CD4-positive, alpha-beta T cell treated with Interleukin-15 for 1 hour (primary cell): ENCODE measurements at regions not wholly inside any gene's neighbourhood (a gene's known extent, or its start where the extent isn't known, plus 50 kb on each side); places are given as distances from the start of the nearest gene placed in this dataset.

Experiments
- DNase-seq: peaks from one replicate; pipeline ENCODE4 v3.0.0-alpha.2; 2020

DNA sequence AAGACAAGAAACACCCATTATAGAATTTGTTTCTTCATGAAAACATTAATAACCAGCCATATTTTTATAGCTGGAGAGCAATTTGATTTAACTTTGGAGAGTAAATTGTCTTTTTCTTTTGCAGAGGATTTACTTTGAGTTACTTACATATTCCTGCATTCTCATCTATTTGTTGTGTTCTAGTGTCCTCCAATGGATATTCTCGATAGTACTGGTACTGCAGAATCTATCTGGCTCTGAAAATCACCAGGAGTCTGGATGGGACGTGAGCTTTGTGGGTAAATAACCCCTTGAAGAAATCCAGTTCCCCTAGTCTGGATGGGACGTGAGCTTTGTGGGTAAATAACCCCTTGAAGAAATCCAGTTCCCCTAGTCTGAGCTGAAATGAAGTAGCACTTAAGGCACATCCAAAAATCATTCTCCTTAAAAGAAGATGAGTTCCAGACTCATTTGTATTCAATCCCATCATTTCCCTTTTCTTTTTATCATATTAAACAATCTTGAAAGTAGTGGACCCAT is 294.1 kb upstream of the UBE2E2 start:
- DNase-seq, result no peak

DNA sequence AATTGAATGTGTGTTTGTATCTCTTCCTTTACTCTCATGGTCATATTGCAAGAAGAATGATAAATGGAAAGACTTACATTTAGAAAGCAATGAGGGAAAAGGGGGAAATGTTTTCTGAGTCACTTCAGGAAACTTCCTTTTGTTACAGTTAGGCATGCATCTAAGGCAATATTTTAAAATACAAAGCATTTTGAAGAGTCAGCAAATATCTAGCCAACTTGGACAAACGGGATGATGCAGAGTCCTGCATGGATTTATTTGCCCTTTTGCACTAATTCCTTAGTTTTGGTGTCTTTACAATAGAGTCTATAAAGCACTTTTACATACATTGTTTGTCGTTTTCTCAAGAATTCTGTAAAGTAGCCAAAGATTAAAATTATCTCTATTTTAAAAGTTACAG is 286.2 kb upstream of the UBE2E2 start:
- DNase-seq, result no peak

GRCh38 chr3:22920006-22920405 is 283.1 kb upstream of the UBE2E2 start:
- no peak for DNase-seq

DNA sequence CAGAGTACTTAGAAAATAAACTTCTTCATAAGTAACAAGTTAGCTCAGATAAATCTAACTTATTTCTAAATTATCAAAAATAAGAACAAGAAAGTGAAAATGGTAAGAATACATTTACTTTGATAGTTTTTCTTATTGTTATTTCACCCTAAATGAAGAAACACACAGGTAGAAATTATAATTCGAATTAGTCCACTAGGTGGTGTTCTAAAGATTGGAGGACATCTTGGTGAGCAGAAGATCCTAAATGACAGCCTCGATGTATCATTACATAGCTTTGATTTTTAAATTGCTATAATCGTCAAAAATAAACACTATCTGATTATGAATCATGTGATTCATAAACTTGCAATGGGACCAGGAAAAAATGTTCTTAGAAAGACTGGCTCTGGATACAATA is 280.8 kb upstream of the UBE2E2 start:
- no peak for DNase-seq

- DNase-seq, result no peak
These were observed 279.4 kb upstream of the UBE2E2 start for GRCh38 chr3:22923711-22924110.

GRCh38 chr3:22928216-22929110 is 274.7 kb upstream of the UBE2E2 start:
- no peak for DNase-seq

DNA sequence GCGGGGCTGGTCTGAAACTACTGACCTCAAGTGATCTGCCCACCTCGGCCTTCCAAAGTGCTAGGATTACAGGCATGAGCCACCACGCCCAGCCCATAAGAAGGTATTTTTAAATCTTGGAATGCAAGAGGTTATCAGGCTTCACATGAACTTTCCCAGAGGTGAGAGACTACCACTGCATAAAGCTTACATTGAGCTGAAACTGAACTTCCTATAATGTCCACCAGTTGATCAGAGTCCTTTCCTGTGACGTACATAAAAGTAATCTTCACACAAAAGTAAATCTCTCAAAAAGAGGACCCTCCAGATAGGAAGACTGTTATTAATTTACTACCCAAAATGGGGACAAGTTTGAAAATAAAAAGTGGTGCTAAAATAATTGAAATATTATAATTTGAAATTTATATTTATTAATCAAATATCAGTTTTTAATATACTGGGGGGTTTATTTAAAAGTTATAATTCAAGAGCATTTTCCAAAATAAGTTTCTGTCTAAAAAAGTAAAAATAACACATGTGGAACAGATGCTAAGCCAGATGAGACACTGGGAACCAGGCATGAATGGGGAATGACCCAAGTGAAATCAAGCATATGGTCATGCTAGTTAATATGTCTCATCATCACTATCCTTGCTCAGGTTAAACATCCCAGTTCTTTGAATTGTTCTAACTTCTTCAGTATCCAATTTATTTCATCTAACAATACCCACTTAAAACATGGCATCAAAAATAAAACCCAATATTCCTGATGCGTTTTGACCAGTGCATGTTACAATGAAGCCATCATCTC is 269.9 kb upstream of the UBE2E2 start:
- no peak for DNase-seq

GRCh38 chr3:22933841-22934116 is 269.3 kb upstream of the UBE2E2 start:
- DNase-seq, result no peak

DNA sequence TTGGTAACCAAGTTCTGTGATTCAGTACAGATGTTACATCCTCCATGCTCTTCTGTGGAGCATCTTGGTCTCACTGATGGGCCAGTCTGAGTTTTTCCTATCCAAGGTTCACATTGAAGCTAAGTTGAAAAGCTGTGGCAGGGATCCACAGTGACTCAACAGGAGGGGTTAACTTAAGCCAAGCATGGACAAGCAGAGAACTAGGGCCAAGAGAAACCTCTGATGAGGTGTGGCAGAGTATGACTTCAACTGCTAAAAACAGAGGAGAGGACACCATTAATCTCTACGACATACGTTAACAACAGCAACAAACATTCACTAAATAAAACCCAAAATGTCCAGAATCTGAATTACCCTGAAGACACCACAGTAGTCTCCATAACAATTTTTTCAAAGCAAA is 268.1 kb upstream of the UBE2E2 start:
- no peak for DNase-seq

DNA sequence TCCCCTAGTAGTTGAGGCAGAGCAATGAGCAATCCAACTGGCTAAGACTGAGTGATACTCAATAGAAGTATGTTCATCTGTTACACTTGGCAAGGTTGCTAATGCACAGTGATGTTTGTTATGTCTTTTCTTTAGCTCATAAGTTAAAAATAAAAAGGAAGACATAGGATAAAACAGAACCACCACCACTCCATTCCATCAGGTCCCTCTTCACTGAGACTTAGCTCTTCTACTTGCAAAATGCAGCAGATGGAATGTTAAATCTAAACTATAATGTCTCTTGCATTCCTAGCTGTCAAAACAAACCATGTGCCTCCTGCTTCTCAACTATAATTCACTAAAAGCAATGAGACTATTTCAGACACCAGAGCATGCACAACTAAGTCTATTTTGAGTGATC is 265.6 kb upstream of the UBE2E2 start:
- no peak for DNase-seq

GRCh38 chr3:22938739-22939138 is 264.4 kb upstream of the UBE2E2 start:
- no peak for DNase-seq

GRCh38 chr3:22939349-22939748 is 263.8 kb upstream of the UBE2E2 start:
- no peak for DNase-seq

- DNase-seq, result no peak
These were observed 262.8 kb upstream of the UBE2E2 start for GRCh38 chr3:22940285-22940684.

DNA sequence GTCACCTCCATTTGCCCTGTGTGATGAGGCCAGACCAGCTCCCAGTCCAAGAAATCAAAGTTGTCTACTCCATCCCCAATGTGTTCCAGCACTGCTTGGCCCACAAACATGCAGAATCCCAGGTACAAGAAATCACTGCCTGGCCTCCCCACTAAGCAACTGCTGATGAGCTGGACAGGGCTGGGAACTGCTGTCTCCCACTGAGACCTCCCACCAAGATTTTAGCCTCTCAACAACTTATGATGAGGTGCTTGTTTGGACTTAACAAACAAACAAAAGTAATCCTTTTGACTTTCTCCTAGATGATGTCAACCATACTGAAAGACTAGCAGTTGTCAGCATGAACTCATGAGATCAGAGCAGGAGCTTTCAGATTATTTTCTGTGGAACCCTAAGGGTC is 260.1 kb upstream of the UBE2E2 start:
- no peak for DNase-seq

DNA sequence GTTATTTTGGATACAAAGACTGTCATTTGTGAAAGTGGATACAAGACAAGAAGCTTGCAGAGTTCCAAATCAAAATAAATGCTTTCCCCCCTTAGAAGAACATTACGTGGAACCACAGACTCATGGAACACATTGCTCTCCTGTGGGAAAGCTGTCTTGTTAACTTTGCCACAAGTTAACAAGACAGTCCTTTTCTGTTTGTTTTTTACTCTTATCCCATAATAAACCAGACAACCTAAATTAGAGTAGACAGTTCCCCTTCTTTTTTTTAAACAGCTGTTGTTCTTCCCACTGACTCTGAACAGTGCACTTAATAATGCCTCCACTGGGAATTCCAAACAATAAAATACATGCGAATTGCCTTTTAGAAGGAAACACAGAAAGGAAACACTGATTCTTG is 255.3 kb upstream of the UBE2E2 start:
- DNase-seq, result no peak

- DNase-seq, result no peak
These were observed 251.2 kb upstream of the UBE2E2 start for GRCh38 chr3:22951910-22952309.

- no peak for DNase-seq
These were observed 250.3 kb upstream of the UBE2E2 start for GRCh38 chr3:22952860-22953259.

- DNase-seq, result no peak
These were observed 243.5 kb upstream of the UBE2E2 start for GRCh38 chr3:22959593-22959992.

DNA sequence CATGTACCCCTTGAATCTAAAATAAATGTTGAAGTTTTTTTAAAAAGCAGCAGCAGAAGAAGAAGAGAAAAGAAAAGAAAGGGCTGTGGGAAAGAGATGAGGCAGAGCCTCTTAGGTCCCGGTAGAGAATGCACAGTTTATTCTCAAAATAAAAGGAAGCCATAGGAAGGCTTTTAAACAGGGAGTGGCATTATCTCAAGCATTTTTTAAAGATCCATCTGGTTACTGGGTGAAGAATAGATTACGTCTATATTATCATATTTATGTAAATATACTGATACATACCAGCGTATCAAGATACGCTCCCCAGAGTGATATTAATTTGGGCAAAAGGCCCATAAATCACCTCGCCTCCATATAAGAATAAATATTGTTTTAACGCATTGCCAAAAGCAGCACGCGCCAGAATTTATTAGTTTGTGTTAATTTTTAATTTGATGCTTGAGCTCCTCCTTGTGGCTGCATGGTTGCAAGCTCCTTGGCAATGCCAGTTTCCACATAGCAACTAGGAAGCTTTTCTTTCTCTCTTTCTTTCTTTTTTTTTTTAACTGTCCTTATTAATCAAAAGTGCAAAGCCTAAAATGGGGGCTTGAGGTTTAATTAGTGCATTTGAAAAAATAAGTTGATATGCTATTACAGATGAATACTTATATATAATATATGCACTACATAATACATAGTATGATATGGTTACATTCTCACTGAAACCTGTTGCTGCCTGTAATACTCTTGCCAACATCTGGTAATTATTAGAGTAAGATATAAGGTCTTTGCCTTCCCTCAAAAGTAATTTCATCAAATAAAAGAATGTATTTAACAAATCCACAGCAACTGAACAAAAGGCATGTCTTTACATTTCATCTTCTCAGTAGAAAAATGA is 242.8 kb upstream of the UBE2E2 start:
- no peak for DNase-seq

- DNase-seq, result no peak
These were observed 240.9 kb upstream of the UBE2E2 start for GRCh38 chr3:22962244-22962643.

- DNase-seq, result no peak
These were observed 236.8 kb upstream of the UBE2E2 start for GRCh38 chr3:22966349-22966748.

GRCh38 chr3:22969276-22969675 is 233.9 kb upstream of the UBE2E2 start:
- DNase-seq, result no peak

- DNase-seq, result no peak
These were observed 231.6 kb upstream of the UBE2E2 start for GRCh38 chr3:22971497-22971896.
